Transverse colon (tissue), 4 donors: ENCODE measurements at regions not wholly inside any gene's neighbourhood (a gene's known extent, or its start where the extent isn't known, plus 50 kb on each side); places are given as distances from the start of the nearest gene placed in this dataset.

ENCODE experiments used
- DNase-seq: peaks from one replicate; pipeline ENCODE4 v3.0.0-alpha.2; 2019
- H3K27ac ChIP-seq, 4 donors: fragments of 200-600 bp; sonication (generic); 2 replicates each; pipeline ENCODE4 v1.5.1; 2016 to 2018; ENCODE audit warnings: inconsistent platforms in 4 of 4
- H3K27me3 ChIP-seq: fragments of 200-600 bp; sonication (generic); 2 replicates; pipeline ENCODE4 v1.5.1; 2017; ENCODE audit warnings: inconsistent platforms
- H3K36me3 ChIP-seq, 4 donors: fragments of 200-600 bp; sonication (generic); 2 replicates each; pipeline ENCODE4 v1.5.1; 2017 to 2019; ENCODE audit warnings: inconsistent platforms in 4 of 4
- H3K4me1 ChIP-seq, 4 donors: fragments of 200-600 bp; sonication (generic); 2 replicates each; pipeline ENCODE4 v1.5.1; 2017 to 2020; ENCODE audit warnings: inconsistent platforms in 4 of 4
- H3K4me3 ChIP-seq, 4 donors: fragments of 200-600 bp; sonication (generic); 1 replicate in 1 of 4; 2 replicates in 3 of 4; pipeline versions ENCODE4 v1.5.1 to v1.6.1; 2017 to 2019; ENCODE audit warnings: inconsistent platforms in 4 of 4
- H3K9me3 ChIP-seq, 2 donors: fragments of 200-600 bp; sonication (generic); 2 replicates each; pipeline ENCODE4 v1.5.1; 2017 to 2019; ENCODE audit warnings: inconsistent platforms in 2 of 2
- EP300 ChIP-seq: sonication (generic); formaldehyde crosslinking; IDR thresholded peaks from one replicate; pipeline ENCODE4 v1.6.1; 2017; ENCODE audit warnings: antibody characterized with exemption, low read depth
- POLR2A ChIP-seq: fragments of 450-650 bp; IDR thresholded peaks from one replicate; pipeline ENCODE4 v1.6.1; 2016; ENCODE audit warnings: antibody characterized with exemption, mild to moderate bottlenecking, moderate library complexity
- POLR2AphosphoS5 ChIP-seq, 3 donors: sonication (generic); formaldehyde crosslinking; IDR thresholded peaks; one replicate each; pipeline ENCODE4 v1.6.1; 2016; ENCODE audit warnings: antibody characterized with exemption in 3 of 3
- WGBS, 2 donors: methylation state at CpG; one replicate each; pipeline ENCODE4 v1.1.5; 2018; ENCODE audit warnings: low coverage in 1 of 2; 5-methylcytosine and 5-hydroxymethylcytosine counted together
- in situ Hi-C, 4 donors: fragments of 200-750 bp; cut with MboI; loops; one replicate each; pipeline versions ENCODE4 v1.15.0 to v1.15.1; 2017; ENCODE audit warnings: low sequenced_read_pairs in 3 of 4, low pct_ligation_motif_present in 1 of 4, low pct_unique_long_range_greater_than_20kb in 1 of 4
- intact Hi-C: fragments of 100-400 bp; cut with DNase I; formaldehyde crosslinking; loops from one replicate; pipeline ENCODE4 v1.15.1; 2023; ENCODE audit warnings: low total_unique reads
- TF ChIP-seq, protein P1 (sequence below), 5 experiments: fragments of 200-600 bp in 3 of 5; fragments of 450-650 bp in 2 of 5; sonication (generic) in 3 of 5; IDR thresholded peaks; 1 replicate in 2 of 5; 2 replicates in 3 of 5; pipeline ENCODE4 v1.5.1; 2016 to 2017; ENCODE audit warnings: antibody characterized with exemption in 5 of 5, inconsistent platforms in 3 of 5, mild to moderate bottlenecking in 2 of 5, moderate library complexity in 1 of 5

DNA sequence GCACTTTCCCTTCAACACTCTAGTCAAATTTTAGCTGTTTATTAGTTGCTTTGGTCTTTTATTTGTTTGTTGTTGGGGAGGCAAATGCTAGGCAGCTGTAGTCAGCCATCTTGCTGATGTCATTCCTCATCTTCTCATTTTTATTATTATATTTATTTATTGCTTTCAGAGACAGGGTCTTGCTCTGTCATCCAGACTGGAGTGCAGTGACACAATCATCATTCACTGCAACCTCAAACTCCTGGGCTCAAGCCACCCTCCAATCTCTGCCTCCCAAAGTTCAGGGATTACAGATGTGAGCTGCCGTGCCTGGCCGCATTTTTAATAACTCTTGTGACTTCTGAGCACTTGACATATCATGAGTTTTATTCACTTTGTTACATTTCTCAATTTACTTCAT lies 441.4 kb downstream of the DIPK2A start:
- intact Hi-C loops (no loop called here), in situ Hi-C loops (no loop called here)
- TF ChIP-seq POLR2A (no peak), EP300 (no peak), POLR2AphosphoS5 (IDR thresholded peaks at IDR 0.05) (no peak)
- TF ChIP-seq, protein P1, sequence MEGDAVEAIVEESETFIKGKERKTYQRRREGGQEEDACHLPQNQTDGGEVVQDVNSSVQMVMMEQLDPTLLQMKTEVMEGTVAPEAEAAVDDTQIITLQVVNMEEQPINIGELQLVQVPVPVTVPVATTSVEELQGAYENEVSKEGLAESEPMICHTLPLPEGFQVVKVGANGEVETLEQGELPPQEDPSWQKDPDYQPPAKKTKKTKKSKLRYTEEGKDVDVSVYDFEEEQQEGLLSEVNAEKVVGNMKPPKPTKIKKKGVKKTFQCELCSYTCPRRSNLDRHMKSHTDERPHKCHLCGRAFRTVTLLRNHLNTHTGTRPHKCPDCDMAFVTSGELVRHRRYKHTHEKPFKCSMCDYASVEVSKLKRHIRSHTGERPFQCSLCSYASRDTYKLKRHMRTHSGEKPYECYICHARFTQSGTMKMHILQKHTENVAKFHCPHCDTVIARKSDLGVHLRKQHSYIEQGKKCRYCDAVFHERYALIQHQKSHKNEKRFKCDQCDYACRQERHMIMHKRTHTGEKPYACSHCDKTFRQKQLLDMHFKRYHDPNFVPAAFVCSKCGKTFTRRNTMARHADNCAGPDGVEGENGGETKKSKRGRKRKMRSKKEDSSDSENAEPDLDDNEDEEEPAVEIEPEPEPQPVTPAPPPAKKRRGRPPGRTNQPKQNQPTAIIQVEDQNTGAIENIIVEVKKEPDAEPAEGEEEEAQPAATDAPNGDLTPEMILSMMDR (IDR thresholded peaks at IDR 0.05) = no peak
- no peak overlapping the region for H3K4me3 ChIP-seq
- DNase-seq = no peak
- H3K36me3 ChIP-seq = no peaks in the 10 kb centered on the region
- no peak overlapping the region for H3K27ac ChIP-seq
- WGBS, 2 donors = 83 to 90% methylated on average over 1 to 2 of the region's 2 CpGs
- H3K9me3 ChIP-seq = no peaks in the 10 kb centered on the region
- H3K4me1 ChIP-seq = no peaks in the 10 kb centered on the region
- no peaks in the 10 kb centered on the region for H3K27me3 ChIP-seq

DNA sequence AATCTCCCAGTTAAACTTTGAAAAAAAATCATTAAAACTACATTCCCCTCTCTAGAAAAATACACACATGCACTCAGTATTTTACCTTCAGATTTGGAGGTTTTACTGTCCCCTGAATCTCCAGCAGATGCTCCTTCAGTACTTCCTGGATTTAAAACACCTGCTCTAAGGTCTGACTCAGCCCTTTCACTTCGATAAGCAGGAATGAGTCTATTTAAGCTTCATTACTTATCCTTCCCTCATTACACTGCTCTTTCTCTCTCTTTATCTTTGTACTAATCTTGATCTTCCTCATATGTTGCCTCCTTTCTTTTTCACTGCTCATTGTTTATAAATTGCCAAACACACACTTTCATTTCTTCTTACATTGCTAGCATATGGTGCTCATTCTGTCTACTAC lies 443.9 kb downstream of the DIPK2A start:
- no peaks in the 10 kb centered on the region for H3K27me3 ChIP-seq
- DNase-seq = no peak
- H3K27ac ChIP-seq = no peak overlapping the region
- intact Hi-C loops = no loop called here
- no peaks in the 10 kb centered on the region for H3K36me3 ChIP-seq
- no peak overlapping the region for H3K4me3 ChIP-seq
- WGBS, 2 donors = 25 to 80% methylated on average over 1 of the region's 1 CpG
- H3K4me1 ChIP-seq = no peaks in the 10 kb centered on the region
- in situ Hi-C loops = no loop called here
- no peaks in the 10 kb centered on the region for H3K9me3 ChIP-seq
- TF ChIP-seq EP300 = no peak
- no peak for TF ChIP-seq POLR2AphosphoS5 (IDR thresholded peaks at IDR 0.05)
- TF ChIP-seq, protein P1 (IDR thresholded peaks at IDR 0.05) = no peak
- no peak for TF ChIP-seq POLR2A

DNA sequence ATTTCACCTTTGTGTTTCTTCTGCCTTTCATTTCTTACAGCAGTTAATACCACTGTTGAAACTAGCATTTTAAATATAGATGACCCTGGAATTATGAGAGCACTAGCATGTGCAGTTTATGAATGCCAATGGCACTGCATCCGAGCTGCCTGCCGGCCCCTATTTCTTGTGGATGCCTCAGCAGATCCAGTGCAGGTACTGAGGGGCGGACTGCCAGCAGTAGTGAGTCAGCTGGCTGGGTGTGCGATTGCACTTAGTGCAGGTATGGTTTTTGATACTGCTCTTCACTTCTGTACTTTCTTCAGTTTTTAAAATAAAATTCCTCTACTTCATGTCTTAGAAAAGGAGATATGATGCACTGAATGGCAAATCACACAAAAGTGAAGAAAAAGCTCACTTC lies 453.0 kb downstream of the DIPK2A start:
- in situ Hi-C loops = no loop called here
- H3K4me3 ChIP-seq = no peak overlapping the region
- H3K27me3 ChIP-seq = no peaks in the 10 kb centered on the region
- DNase-seq = no peak
- no peak overlapping the region for H3K27ac ChIP-seq
- TF ChIP-seq, protein P1 (IDR thresholded peaks at IDR 0.05) = no peak
- TF ChIP-seq POLR2A (no peak), POLR2AphosphoS5 (IDR thresholded peaks at IDR 0.05) (no peak), EP300 (no peak)
- H3K4me1 ChIP-seq = no peaks in the 10 kb centered on the region
- no peaks in the 10 kb centered on the region for H3K36me3 ChIP-seq
- intact Hi-C loops = no loop called here
- WGBS, 2 donors = 80% methylated on average over 4 of the region's 4 CpGs; no CpG with 5 or more reads in 1 of the 2 donors
- H3K9me3 ChIP-seq = no peaks in the 10 kb centered on the region

DNA sequence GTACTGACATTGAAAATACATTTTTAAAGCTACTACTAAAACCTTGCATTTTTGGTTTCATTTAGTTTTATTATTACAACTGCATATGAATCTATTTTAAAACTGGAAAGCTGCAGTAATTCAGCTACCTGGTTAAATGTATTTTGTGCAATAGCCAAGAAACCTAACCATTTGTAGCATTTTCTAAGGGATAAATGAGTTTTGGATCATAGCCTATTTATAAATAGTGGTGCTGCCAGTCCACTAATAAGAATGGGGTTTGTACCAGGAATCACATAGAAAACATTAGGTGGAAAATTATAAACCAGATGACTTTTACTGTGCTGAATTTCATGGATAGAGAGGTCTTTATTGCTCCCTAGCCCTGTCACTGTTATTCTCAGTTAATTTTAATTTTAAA lies 454.7 kb downstream of the DIPK2A start:
- no peak for TF ChIP-seq POLR2A
- no peak for TF ChIP-seq EP300
- TF ChIP-seq POLR2AphosphoS5 (IDR thresholded peaks at IDR 0.05) = no peak
- TF ChIP-seq, protein P1 (IDR thresholded peaks at IDR 0.05) = no peak
- H3K36me3 ChIP-seq = no peaks in the 10 kb centered on the region
- intact Hi-C loops (no loop called here), in situ Hi-C loops (no loop called here)
- no peaks in the 10 kb centered on the region for H3K4me1 ChIP-seq
- H3K27ac ChIP-seq = no peak overlapping the region
- H3K27me3 ChIP-seq = no peaks in the 10 kb centered on the region
- H3K9me3 ChIP-seq = no peaks in the 10 kb centered on the region
- no peak overlapping the region for H3K4me3 ChIP-seq
- no peak for DNase-seq
